HG02973 (cell line): ENCODE measurements at regions not wholly inside any gene's neighbourhood (a gene's known extent, or its start where the extent isn't known, plus 50 kb on each side); places are given as distances from the start of the nearest gene placed in this dataset.
A peak's percentile ranks its signal among the peaks of the same experiment; 100 is the strongest.
"Not testable (repeated sequence)": the region's sequence is repeated elsewhere in the genome, so short reads cannot be mapped to it uniquely, and the experiment has no call there.

ENCODE experiments used
- ATAC-seq: cut with Tn5 transposase; IDR thresholded peaks from one replicate; pipeline ENCODE4 v1.9.1; 2021; ENCODE audit warnings: moderate library complexity; ENCODE audit not compliant: unreplicated experiment

GRCh38 chr18:14190776-14191442 is 58.7 kb upstream of the ZNF519 start:
- ATAC-seq: peak; percentile 78

- ATAC-seq: peak; percentile 50
Observed at GRCh38 chr18:14189858-14190257, 57.6 kb upstream of the ZNF519 start.

DNA sequence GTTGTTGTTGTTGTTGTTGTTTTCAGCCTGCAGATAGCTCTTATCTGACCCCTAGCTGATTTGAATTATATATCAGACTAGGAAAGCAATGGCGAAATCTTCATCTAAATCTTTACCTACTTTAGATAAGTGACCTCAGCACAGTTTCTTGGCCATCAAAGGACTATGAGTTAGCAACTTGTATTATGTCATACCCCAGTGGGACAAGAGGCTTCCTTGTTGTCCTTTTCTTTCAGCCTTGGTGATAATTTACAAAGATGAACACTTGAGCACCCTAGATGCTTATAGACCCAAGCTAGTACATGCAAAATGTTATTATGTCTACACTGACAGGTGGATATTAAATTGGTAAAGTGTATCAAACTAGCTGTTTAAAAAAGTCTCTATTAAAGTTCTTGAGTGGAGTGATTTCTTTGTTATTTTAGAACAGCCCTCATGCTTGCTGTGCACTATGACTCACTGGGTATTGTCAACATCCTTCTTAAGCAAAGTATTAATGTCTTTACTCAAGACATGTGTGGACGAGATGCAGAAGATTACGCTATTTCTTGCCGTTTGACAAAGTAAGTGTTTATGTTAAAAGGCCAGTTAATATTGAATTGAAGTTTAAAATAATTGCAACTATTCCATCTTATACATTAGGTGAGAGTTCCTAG is 56.6 kb upstream of the ZNF519 start:
- ATAC-seq: not testable (repeated sequence)
